ENCODE measurements at regions not wholly inside any gene's neighbourhood (a gene's known extent, or its start where the extent isn't known, plus 50 kb on each side); places are given as distances from the start of the nearest gene placed in this dataset.

DNA sequence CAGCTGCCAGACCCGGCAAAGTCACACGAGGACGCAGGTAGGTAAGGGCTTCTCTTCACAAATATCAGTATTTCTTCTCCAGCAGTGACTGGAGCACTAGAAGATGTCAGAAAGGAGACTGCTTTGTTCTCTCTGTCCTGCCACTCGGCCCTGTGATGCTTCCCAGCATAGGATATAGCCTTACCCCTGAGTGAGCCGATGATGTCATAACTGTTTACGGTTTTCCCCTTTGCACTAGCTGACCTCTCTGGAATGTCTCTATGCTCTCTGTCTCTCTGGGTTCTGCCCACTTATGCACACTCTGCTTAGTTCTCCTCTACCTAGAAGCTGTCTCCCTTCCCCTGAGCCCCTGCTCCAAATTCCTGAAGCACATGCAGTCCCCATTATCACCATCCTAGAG, 167.5 kb upstream of the PODXL start:
- POLR2A ChIA-PET = no interaction called here
- H3K9me3 ChIP-seq (replicated peaks; ENCODE audit: control insufficient read depth, insufficient read depth, low read length) = no peaks in the 10 kb centered on the region
- no peak overlapping the region for H3K27ac ChIP-seq (ENCODE audit: insufficient read depth, low read depth, low read length)
- dilution Hi-C loops (cut with MboI; ENCODE audit: extremely low pct_ligation_motif_present, low sequenced_read_pairs) = no loop called here
- TF ChIP-seq JUN (IDR thresholded peaks at IDR 0.05; ENCODE audit: borderline replicate concordance, insufficient read depth, insufficient read length, low read depth) (no peak), CTCF (IDR thresholded peaks at IDR 0.05; ENCODE audit: extremely low read depth in 1 of 2, insufficient read depth in 1 of 2, low read depth in 1 of 2, low read length in 2 of 2) (no peak), POLR2A (IDR thresholded peaks at IDR 0.05; ENCODE audit: low read depth, low read length) (no peak), EZH2 (IDR thresholded peaks at IDR 0.05; ENCODE audit: borderline replicate concordance, low read depth, low read length, severe bottlenecking) (no peak), FOS (IDR thresholded peaks at IDR 0.05; ENCODE audit: borderline replicate concordance, insufficient read depth, low read length) (no peak), MAX (IDR thresholded peaks at IDR 0.05; ENCODE audit: insufficient read depth, insufficient read length) (no peak), POLR2AphosphoS5 (IDR thresholded peaks at IDR 0.05; ENCODE audit: insufficient read depth, low read depth, low read length) (no peak), MYC (IDR thresholded peaks at IDR 0.05; ENCODE audit: low read depth, low read length) (no peak), GATA2 (IDR thresholded peaks at IDR 0.05; ENCODE audit: insufficient read depth, insufficient read length, low read depth, low read length) (no peak)
- H3K9ac ChIP-seq (replicated peaks; ENCODE audit: extremely low read depth, insufficient read depth, low read length) = no peak overlapping the region
- H3K4me1 ChIP-seq (ENCODE audit: control insufficient read depth, extremely low read depth, insufficient read depth, low read length) = no peaks in the 10 kb centered on the region
- intact Hi-C loops (cut with micrococcal nuclease) = no loop called here
- no peaks in the 10 kb centered on the region for H3K79me2 ChIP-seq (ENCODE audit: control insufficient read depth, insufficient read depth, low read length)
- BruUV-seq (replicated peaks) = no TSS peak
- no peak overlapping the region for H3K4me3 ChIP-seq (replicated peaks in 1 of 3; ENCODE audit: insufficient read depth in 1 of 3, low read depth in 1 of 3, low read length in 3 of 3)
- H2AFZ ChIP-seq (ENCODE audit: low read depth, low read length) = no peak overlapping the region
- H4K20me1 ChIP-seq (replicated peaks; ENCODE audit: control insufficient read depth, extremely low read depth, insufficient read depth, low read length) = no peaks in the 10 kb centered on the region
- H3K36me3 ChIP-seq (ENCODE audit: control insufficient read depth in 2 of 2, extremely low read depth in 1 of 2, insufficient read depth in 2 of 2, low read length in 2 of 2) = no peaks in the 10 kb centered on the region
- FAIRE-seq = no peak
- H3K9me1 ChIP-seq (replicated peaks; ENCODE audit: control insufficient read depth, extremely low read depth, insufficient read depth, low read length) = no peaks in the 10 kb centered on the region
- H3K27me3 ChIP-seq (ENCODE audit: control insufficient read depth in 2 of 2, insufficient read depth in 2 of 2, low read length in 2 of 2) = peaks cover 1 to 4% of the 10 kb centered on the region in 2 experiments
- H3K4me2 ChIP-seq (ENCODE audit: insufficient read depth, low read length) = no peak overlapping the region
- no peak for DNase-seq (ENCODE audit: low read depth, low spot score)
- CTCF ChIA-PET = interaction anchor here (0.6 to 1.2 kb wide), 2 partner anchors 9 to 32 kb away, joined by 3 read pairs; no protein-coding TSS in a partner anchor
